ENCODE measurements at regions not wholly inside any gene's neighbourhood (a gene's known extent, or its start where the extent isn't known, plus 50 kb on each side); places are given as distances from the start of the nearest gene placed in this dataset.

- no peak for DNase-seq (ENCODE audit: low spot score)
- no peak for TF ChIP-seq GTF2I (CRISPR knock-in tag; conservative IDR thresholded peaks at IDR 0.05)
- TF ChIP-seq ZNF416 (CRISPR knock-in tag; IDR thresholded peaks at IDR 0.05) = no peak
- no peak for TF ChIP-seq ZSCAN18 (CRISPR knock-in tag; IDR thresholded peaks at IDR 0.05)
- no peak for TF ChIP-seq KAT7 (CRISPR knock-in tag; IDR thresholded peaks at IDR 0.05; ENCODE audit: borderline replicate concordance)
- no peak for TF ChIP-seq MYBL2 (CRISPR knock-in tag; IDR thresholded peaks at IDR 0.05)
- TF ChIP-seq, protein P1, sequence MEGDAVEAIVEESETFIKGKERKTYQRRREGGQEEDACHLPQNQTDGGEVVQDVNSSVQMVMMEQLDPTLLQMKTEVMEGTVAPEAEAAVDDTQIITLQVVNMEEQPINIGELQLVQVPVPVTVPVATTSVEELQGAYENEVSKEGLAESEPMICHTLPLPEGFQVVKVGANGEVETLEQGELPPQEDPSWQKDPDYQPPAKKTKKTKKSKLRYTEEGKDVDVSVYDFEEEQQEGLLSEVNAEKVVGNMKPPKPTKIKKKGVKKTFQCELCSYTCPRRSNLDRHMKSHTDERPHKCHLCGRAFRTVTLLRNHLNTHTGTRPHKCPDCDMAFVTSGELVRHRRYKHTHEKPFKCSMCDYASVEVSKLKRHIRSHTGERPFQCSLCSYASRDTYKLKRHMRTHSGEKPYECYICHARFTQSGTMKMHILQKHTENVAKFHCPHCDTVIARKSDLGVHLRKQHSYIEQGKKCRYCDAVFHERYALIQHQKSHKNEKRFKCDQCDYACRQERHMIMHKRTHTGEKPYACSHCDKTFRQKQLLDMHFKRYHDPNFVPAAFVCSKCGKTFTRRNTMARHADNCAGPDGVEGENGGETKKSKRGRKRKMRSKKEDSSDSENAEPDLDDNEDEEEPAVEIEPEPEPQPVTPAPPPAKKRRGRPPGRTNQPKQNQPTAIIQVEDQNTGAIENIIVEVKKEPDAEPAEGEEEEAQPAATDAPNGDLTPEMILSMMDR (IDR thresholded peaks at IDR 0.05) = no peak
- no peak for TF ChIP-seq EMX1 (CRISPR knock-in tag; IDR thresholded peaks at IDR 0.05)
- TF ChIP-seq ZMAT4 (CRISPR knock-in tag; IDR thresholded peaks at IDR 0.05) = no peak
- H3K27ac Mint-ChIP-seq = no peak overlapping the region
- H3K36me3 Mint-ChIP-seq = peaks cover 2% of the 10 kb centered on the region; the same call in 1 of the 2 replicates
- ATAC-seq = no peak
- H3K4me3 Mint-ChIP-seq = no peak overlapping the region
- H3K27me3 Mint-ChIP-seq (ENCODE audit: low read depth) = no peaks in the 10 kb centered on the region
- CTCF ChIA-PET = no interaction called here
- H3K4me1 Mint-ChIP-seq = peaks cover 27% of the 10 kb centered on the region
- POLR2A ChIA-PET = no interaction called here
- no peaks in the 10 kb centered on the region; the same call in 1 of the 2 replicates for H3K9me3 Mint-ChIP-seq
Measured at GRCh38 chr13:74070513-74070912, 63.7 kb downstream of the KLF12 start.

DNA sequence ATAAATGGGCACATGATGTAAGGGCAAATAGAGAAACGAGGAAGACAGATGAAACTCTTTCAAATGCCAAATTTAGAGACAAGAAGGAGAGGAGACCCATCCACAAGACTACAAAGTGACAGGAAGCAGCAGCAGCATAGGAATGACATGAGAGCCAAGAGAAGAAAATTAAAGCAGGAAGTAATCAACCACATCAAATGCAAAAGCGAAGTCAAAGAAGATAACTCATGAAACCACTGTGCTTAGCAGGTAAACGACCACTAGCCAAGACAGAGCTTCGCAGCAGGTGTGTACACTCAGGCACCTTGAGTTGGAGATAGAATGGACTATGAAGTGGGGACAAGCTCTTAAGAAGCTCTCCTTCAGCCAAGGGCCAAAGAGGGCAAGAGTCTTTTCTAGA is 64.1 kb downstream of the KLF12 start:
- no peak for DNase-seq (ENCODE audit: low spot score)
- H3K4me1 Mint-ChIP-seq = peaks cover 27% of the 10 kb centered on the region
- H3K4me3 Mint-ChIP-seq = no peak overlapping the region
- no peaks in the 10 kb centered on the region; the same call in 1 of the 2 replicates for H3K9me3 Mint-ChIP-seq
- no peaks in the 10 kb centered on the region for H3K27me3 Mint-ChIP-seq (ENCODE audit: low read depth)
- ATAC-seq = no peak
- TF ChIP-seq ZBTB43 (CRISPR knock-in tag; IDR thresholded peaks at IDR 0.05) = no peak
- TF ChIP-seq, protein P2, sequence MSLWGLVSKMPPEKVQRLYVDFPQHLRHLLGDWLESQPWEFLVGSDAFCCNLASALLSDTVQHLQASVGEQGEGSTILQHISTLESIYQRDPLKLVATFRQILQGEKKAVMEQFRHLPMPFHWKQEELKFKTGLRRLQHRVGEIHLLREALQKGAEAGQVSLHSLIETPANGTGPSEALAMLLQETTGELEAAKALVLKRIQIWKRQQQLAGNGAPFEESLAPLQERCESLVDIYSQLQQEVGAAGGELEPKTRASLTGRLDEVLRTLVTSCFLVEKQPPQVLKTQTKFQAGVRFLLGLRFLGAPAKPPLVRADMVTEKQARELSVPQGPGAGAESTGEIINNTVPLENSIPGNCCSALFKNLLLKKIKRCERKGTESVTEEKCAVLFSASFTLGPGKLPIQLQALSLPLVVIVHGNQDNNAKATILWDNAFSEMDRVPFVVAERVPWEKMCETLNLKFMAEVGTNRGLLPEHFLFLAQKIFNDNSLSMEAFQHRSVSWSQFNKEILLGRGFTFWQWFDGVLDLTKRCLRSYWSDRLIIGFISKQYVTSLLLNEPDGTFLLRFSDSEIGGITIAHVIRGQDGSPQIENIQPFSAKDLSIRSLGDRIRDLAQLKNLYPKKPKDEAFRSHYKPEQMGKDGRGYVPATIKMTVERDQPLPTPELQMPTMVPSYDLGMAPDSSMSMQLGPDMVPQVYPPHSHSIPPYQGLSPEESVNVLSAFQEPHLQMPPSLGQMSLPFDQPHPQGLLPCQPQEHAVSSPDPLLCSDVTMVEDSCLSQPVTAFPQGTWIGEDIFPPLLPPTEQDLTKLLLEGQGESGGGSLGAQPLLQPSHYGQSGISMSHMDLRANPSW (CRISPR knock-in tag; conservative IDR thresholded peaks at IDR 0.05; ENCODE audit: low read depth) = no peak
- TF ChIP-seq, protein P1 (IDR thresholded peaks at IDR 0.05) = no peak
- TF ChIP-seq, protein P3, sequence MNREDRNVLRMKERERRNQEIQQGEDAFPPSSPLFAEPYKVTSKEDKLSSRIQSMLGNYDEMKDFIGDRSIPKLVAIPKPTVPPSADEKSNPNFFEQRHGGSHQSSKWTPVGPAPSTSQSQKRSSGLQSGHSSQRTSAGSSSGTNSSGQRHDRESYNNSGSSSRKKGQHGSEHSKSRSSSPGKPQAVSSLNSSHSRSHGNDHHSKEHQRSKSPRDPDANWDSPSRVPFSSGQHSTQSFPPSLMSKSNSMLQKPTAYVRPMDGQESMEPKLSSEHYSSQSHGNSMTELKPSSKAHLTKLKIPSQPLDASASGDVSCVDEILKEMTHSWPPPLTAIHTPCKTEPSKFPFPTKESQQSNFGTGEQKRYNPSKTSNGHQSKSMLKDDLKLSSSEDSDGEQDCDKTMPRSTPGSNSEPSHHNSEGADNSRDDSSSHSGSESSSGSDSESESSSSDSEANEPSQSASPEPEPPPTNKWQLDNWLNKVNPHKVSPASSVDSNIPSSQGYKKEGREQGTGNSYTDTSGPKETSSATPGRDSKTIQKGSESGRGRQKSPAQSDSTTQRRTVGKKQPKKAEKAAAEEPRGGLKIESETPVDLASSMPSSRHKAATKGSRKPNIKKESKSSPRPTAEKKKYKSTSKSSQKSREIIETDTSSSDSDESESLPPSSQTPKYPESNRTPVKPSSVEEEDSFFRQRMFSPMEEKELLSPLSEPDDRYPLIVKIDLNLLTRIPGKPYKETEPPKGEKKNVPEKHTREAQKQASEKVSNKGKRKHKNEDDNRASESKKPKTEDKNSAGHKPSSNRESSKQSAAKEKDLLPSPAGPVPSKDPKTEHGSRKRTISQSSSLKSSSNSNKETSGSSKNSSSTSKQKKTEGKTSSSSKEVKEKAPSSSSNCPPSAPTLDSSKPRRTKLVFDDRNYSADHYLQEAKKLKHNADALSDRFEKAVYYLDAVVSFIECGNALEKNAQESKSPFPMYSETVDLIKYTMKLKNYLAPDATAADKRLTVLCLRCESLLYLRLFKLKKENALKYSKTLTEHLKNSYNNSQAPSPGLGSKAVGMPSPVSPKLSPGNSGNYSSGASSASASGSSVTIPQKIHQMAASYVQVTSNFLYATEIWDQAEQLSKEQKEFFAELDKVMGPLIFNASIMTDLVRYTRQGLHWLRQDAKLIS (CRISPR knock-in tag; IDR thresholded peaks at IDR 0.05; ENCODE audit: borderline replicate concordance) = no peak
- TF ChIP-seq PRRX2 (CRISPR knock-in tag; IDR thresholded peaks at IDR 0.05) = no peak
- TF ChIP-seq, protein P4, sequence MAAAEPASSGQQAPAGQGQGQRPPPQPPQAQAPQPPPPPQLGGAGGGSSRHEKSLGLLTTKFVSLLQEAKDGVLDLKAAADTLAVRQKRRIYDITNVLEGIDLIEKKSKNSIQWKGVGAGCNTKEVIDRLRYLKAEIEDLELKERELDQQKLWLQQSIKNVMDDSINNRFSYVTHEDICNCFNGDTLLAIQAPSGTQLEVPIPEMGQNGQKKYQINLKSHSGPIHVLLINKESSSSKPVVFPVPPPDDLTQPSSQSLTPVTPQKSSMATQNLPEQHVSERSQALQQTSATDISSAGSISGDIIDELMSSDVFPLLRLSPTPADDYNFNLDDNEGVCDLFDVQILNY (CRISPR knock-in tag; IDR thresholded peaks at IDR 0.05) = no peak
- TF ChIP-seq HMGXB4 (CRISPR knock-in tag; IDR thresholded peaks at IDR 0.05) = no peak
- TF ChIP-seq EMX1 (CRISPR knock-in tag; IDR thresholded peaks at IDR 0.05) = no peak
- TF ChIP-seq ZSCAN18 (CRISPR knock-in tag; IDR thresholded peaks at IDR 0.05) = no peak
- ChIA-PET CTCF (no interaction called here), POLR2A (no interaction called here)
- peak overlapping the region; percentile 67; the same call in 1 of the 2 replicates for H3K27ac Mint-ChIP-seq
- peaks cover 2% of the 10 kb centered on the region; the same call in 1 of the 2 replicates for H3K36me3 Mint-ChIP-seq

All from WTC11 (cell line).